AML-193 (cell line): ENCODE measurements at regions not wholly inside any gene's neighbourhood (a gene's known extent, or its start where the extent isn't known, plus 50 kb on each side); places are given as distances from the start of the nearest gene placed in this dataset.

Experiments
- DNase-seq, 2 experiments: peaks; one replicate each; lab custom pipeline; 2025; lab: John Stamatoyannopoulos, UW

DNA sequence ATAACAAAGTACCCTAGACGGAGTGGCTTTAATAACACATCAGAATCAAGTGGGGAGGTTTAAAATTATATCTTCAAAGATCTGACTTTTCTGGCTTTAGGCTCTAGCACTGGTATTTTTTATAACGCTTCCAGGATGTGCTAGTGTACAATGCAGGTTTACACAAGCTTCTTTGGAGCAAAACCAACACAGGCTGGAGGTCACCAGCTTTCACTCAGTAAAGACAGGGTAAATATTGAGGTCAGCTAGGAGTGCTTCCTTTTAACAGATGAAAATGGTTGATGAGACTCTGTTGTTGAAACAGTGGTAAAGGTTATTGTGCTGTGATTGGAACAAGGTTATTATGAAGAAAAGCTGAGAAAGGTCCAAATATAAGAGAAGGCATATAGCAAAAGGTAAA, 414.2 kb downstream of the TAF11L14 start:
- no peak for DNase-seq

DNA sequence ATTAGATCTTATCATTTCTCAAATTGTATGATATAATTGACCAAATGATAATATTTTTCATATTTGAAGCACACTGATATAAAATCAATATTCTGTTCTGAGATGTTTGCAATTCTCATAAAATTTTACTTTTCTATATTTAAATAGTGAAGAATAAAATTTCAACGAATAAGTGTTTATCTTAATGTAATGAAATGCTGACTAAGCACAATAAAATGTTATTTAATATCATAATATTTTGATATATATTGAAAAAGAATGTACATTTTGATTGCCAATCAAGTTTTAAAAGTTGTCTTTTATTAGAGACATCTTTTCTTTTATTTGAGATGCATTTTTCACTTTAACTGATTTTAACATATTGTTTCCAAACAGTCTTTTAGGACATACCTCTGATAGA, 416.1 kb downstream of the TAF11L14 start:
- DNase-seq: no peak

DNA sequence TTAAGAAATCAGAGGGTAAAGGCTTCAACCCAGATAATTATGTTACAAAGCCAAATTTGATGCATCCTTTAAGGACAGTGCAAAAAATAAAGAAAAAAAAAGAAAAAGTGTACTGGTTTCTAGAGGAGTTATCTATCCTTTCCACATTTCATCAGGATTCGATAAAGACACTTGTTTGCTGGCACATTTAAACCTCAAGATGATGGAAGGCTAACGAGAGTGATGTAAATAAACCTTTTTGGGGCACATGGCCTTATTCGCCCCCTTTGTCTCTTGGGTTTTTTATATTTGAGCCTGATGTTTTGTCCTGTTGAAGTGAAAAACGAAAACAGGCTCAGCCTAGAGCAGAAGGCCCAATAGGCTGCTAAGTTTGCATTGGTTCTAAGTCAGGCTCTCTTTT, 416.5 kb downstream of the TAF11L14 start:
- DNase-seq: no peak

DNA sequence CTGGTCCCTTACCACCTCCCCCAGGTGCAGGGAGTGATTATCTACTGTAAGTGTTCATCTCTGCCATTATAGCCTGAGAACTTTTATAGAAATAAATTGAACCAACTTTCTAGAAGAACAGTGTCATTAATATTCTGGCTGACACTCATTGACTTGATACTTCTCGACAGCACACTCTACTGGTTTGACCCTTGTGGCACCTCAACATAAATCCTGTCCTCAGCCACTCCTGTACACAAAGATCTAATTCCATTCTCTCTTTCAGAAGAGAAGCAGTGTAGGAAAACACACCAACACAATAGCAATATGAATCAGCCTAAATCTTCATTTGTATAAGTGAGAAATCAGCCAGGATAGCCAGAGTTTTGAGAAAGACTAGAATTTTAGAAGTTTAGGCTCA, 417.7 kb downstream of the TAF11L14 start:
- DNase-seq: no peak

DNA sequence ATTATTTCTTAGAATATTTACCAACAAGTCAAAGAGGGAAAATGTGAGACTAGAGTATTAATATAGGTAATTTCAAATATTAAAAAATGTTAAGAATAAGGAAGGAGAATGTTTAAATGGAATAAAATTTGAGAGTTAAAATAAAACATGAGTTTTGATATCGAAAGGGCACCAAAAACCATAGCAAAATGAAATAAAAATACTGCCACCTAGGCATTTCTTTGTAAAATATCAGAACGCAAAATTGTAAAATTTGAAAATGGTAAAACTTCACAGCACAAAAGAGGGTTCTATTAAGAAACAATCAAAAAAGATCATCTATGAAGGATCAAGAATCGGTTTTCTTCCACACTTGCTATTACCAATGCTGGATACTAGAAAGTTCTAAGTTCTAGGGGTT, 418.3 kb downstream of the TAF11L14 start:
- no peak for DNase-seq

DNA sequence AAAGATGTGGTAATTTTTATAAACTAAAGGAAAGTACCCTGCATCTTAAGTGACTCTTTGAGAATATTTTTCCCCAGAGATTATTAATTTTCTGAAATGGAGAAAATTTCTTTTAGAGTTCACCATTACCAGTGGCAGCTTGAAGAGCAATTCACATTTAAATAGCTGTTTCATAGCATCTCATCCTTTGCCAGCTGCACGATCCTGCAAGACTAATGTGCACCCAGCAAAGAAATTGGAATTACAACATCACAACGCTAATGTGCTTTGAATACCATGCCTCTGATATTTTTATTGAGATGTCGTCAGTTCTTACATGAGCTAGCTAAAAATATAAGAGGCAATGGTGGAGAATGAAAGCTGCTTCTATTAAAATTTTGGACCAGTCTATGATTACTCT, 423.5 kb downstream of the TAF11L14 start:
- no peak for DNase-seq

DNA sequence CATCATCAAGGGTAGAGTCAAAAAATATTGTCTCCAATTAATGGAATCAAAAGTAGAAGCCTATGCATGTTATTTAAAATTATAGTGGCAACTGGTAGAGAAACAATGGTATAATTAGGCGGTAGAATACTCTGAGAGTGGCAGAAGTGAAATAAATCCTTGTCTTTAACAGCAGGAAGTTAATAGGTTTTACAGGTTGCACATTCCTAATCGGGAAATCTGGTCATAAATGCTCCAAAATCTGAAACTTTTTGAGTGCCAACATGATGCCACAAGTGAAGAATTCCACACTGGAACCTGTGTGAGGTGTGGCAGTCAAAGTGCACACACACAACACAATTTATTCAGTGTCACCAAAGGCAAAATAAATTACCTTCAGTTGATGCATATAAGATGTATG, 433.4 kb downstream of the TAF11L14 start:
- no peak for DNase-seq

DNA sequence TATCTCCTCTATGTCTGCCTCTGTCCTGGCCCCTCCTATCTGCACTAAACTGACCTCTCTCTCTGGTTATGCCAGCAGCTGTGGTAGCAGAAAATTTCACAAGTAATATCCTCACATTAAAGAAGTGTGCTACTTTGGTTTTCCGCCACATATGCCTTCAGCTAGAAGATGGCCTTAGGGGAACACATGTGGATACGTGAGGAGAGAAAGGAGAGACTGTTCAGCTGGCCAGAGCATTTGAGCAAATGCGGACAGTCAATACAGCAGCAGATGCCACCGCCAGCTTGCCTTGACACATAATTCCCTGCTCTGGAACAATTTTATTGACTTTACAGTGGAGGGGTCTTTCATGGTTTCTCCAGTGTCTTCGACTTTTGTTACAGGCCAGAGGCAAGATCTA, 434.6 kb downstream of the TAF11L14 start:
- no peak for DNase-seq

DNA sequence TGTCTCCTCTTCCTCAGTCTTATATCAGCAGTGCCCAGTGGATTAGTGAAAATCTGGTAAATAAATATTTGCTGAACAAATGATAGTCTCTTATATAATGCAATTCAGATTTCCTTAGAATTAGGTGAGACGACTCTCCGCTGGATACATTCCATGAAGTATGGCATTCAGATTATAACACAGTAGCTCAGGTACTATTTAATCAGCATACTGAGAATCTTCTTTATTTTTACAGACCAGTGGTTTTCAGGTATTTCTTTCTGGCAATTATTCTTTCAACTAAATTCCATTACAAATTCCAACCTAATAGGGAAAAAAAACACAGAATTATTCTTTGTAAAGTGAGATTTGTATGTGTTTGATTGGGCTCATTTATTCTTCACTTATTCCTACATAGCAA, 435.5 kb downstream of the TAF11L14 start:
- no peak for DNase-seq

DNA sequence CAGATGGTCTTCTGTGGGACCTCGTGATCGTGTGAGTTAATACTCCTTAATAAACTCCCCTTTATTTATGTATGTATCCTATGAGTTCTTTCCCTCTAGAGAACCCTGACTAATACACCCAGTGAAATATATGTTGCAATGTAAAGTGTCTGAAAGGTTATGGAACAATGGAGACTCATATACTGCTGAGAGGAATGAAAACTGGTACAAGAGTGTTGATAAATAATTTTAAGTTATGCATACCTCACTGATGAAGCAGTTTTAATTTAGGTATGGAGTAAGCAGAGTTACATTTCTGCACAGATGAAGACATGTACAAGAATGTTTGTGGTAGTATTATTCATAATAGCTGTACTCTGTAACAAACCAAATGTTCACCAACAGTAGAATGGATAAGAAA, 438.3 kb downstream of the TAF11L14 start:
- DNase-seq: no peak

DNA sequence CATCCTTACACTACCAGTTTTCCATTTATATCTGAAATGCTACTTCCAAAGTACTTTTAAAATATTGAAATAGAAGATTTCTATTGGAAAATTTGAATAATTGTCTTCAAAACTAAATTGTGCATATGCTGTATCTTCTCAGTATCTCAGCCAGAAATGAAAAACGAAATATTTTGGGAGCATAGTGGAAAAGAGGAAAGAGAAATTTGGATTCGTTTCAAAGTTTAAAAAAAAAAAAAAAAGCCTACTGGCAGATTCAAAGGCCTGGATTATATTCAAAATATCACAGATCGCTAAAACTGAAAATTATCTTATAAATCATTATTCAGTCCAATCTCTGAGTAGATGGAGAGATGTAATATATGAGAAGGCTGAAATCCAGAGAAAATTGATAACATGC, 440.7 kb downstream of the TAF11L14 start:
- DNase-seq: no peak

DNA sequence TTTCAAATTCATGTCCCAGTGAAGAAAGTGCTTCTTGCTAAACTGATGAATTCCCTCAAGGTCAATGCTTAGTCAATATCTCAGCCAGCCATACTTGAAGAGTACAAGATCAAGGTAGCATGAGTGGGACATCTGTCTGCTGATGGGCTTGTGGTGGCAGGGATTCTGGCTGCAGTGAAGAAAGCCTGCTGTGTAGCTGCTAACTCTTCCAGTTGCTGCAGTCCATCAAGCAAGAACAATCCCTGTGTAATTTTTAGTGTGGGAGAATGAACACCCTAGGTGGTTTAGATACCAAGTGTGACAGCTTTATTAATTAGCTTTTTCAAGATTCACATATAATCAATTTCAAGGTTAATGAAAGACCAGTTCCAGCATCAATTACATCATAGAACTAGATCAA, 443.9 kb downstream of the TAF11L14 start:
- no peak for DNase-seq

DNA sequence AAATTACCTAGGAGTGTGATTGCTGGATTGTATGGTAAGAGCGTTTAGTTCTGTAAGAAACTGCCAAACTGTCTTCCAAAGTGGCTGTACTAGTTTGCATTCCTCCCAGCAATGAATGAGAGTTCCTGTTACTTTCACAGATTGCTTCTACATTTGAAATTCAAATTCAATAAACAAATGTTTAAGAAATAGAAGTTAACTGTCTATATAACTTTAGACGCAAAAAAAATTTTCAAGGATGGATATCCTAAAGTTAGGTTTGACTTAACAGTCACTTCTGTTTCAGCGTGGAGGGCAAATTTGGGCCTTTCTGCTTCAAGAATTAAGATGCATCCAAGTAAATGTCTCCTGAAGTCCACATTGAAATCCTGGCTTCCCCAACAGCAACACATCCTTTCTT, 445.6 kb downstream of the TAF11L14 start:
- DNase-seq: no peak

DNA sequence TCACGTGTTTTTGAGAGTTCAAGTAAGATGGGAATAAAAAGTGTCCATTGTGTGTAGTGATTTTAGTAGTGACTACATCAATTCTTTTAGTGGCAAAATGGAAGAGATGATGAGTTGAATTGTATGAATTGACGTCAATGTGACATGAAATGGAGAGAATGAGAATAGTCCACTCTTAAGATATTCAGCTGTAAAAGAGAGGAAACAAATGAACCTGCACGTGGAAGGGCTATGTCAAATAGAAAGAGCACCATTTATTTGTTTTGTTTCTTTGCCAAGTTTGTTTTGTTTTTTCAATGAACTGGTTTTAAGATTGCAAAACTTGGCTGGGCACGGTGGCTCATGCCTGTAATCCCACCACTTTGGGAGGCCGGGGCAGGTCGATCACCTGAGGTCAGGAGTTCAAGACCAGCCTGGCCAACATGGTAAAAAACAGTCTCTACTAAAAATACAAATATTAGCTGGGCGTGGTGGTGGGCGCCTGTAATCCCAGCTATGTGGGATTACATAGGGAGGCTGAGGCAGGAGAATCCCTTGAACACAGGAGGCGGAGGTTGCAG, 453.8 kb downstream of the TAF11L14 start:
- no peak for DNase-seq

DNA sequence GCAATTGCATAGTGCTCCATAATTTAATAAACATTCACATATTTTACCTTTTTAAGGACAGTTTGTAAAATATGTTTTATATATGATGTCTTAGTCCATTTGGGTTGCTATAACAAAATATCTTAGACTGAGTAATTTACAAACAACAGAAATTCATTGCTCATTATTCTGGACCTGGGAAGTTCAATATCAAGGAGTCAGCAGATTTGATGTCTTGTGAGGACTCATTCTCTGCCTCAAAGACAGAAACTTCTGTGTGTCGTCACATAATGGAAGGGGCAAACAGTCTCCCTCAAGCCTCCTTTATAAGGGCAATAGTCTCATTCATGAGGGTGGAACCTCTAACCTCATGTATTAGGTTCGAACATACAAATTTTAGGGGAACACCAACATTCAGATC, 455.9 kb downstream of the TAF11L14 start:
- no peak for DNase-seq

DNA sequence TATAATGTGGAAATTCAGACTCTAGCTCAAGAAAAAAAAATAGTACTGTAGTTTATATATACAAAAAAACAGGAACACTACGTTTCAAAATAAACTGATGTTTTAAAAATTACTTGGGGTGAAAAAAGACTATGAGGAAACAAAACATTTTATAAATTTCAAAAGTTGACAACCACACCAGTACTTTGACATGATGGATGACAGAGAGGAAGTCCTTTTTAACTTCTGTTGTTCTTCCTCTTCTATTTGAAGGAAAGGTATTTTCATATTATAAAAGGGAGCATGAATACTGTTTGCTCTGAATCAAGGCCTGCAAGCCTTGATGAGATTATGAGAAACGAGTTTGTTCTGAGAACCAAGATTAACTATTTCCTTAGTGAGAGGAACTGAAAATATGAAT, 456.9 kb downstream of the TAF11L14 start:
- no peak for DNase-seq

DNA sequence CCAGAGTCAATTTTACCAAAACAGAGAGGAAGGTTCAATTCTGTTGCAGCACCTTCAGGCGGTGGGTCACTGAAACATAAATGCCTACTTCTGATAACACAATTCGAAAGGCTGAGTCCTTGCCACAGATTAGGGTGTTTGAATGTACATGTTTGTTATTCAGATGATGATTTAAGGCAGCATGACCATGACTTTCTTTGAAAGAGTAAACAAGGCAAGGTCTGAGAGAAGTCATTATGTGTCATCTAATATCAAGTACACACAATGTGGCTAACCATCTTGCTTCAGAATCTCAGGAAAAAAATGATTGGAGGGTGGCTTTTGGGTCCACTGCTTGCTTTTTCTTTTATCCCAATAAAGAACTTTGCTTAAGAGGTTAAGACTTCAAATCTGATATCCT, 457.5 kb downstream of the TAF11L14 start:
- no peak for DNase-seq

DNA sequence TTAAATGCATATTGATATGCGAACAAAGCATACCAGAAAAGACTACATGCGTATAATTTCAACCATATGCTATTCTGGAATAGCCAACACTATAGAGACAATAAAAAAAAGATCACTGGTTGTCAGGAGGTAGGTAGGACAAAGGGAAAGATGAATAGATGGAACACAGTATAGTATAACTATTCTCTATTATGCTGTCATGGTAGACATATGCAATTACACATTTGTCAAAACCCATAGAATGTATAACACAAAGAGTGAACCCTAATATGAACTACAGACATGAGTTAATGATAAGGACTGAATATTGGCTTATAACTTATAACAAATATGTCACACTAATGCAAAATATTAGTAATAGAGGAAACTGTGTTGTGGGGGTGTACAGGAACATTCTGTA, 460.8 kb downstream of the TAF11L14 start:
- DNase-seq: no peak

DNA sequence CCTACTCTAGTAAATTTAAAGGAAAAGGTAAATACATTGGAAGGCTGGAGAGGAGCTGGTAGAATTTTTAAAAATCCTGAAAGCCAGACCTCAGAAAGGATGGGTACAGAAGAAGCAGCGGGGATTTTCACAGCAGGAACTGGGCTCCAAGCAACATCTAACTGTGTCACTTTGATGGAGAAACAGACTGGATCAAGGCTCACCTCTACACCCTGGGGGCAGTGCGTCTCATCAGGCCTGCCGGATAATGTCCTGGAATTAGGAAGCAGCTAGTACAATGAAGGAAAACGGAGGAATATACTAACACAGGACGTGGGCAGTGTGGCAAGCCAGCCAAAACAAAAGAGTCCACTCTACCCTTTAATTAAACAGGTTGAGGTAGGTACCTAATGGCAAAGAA, 463.6 kb downstream of the TAF11L14 start:
- DNase-seq: no peak

DNA sequence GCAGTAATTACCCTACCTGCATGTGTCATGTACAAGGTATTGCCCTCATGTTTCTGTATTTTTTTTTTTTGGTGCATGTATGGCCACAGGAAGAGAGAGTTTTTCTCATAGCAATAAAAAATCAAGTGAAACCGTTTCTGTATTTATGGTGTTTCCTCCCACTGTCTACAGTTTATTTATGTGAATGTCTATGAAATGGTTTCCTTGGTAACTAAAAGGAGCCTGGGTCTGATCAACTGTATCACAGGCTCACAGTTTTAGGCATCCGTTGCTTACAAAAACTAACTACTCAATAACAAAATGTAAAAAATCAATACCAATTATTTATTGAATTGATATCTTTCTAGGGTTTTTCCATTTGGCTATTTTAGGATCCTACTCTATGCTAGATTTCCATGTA, 464.4 kb downstream of the TAF11L14 start:
- no peak for DNase-seq

DNA sequence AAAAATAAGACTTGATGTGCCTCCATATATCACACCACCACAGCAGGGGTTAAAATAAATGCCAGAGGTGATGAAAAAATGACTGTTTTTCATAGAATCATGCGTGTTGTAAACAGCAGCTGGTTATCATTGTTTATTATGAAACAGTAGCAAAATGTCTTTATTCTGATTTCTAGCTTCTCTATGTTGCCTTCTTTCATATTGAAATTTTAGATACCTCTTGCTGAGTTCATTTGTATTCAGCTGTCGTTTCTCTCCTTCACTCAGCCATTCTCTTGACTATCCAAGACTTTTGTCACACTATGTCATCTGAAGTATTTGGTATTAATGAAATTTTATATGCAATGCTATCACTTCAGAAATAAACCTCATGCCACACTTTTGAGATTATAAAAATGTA, 465.0 kb downstream of the TAF11L14 start:
- no peak for DNase-seq

DNA sequence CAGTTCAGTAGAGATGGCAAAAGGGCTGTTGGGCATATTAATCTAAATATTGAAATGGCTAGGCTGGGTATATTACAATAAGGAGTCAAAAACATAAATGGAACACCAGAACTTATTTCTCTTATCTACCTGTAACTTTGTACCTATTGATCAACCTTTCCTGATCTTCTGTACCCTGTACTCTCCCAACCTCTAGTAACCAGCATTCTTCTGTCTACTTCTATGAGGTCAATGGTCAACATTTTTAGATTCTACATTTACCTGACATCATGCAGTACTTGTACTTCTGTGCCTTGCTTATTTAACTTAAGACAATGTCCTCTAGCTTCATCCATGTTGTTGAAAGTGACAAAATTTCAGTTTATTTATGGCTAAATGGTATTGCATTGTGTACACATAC, 467.3 kb downstream of the TAF11L14 start:
- no peak for DNase-seq

DNA sequence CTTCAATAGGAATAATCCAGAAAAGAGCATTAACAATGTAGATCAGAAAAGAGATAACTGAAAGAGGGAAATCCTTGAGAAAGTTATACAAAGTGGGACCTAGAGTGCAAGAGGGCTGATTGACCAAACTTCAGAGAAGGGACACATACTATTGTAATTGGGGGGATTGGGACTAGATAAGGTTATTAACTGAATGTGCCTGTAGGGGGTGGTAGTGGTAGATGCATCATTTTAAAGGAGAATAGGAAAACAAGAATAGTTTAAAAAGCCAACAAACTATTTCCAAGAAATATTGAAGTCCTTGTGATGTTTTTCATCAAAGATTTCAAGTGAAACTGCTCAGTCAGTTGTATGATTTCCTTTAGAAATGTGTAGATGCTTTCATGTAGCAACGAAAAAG, 468.5 kb downstream of the TAF11L14 start:
- DNase-seq: no peak

DNA sequence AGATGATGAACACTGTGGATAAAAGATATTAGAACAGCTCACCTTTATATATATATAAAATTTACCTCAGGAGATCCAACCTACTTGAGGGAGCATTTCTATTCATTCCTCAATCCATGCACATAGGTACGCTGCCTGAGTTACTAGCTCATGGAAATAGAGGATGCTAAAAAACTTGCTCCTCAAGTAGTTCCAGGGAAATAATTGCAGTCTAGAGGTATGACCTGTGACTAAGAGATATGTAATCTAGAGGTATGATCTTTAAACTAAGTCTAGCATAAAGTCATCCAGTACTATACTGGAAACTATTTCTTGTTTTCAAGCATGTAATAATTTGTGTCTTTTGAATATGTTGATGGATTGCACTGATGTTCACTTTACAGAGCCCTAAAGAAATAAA, 471.2 kb downstream of the TAF11L14 start:
- DNase-seq: no peak

DNA sequence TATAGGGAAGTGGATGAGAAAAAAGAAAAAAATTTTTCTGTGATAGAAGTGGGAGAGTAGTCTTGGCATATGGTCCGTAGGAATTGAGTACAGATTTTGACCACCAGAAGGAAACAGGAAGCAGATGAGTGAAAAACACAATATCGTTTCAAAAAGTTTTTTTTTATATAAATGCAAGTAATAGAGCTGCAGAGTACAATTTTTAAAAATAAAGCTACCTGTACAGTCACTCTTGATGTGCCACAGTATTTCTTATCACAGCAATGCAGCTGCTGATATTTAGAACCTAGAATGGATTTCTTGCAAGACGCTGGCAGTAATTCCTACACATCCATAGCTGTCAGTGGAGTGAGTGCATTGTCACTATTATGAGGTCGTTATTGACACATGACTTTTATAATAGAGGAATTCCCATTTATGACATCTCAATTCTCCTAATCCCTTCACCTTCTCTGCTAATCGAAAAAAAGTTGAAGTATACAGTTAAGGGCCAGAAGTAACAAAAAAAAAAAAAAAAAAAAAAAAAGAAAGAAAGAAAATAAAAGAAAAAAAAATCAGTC, 477.7 kb downstream of the TAF11L14 start:
- DNase-seq: no peak
